ENCODE measurements at regions not wholly inside any gene's neighbourhood (a gene's known extent, or its start where the extent isn't known, plus 50 kb on each side); places are given as distances from the start of the nearest gene placed in this dataset.

DNA sequence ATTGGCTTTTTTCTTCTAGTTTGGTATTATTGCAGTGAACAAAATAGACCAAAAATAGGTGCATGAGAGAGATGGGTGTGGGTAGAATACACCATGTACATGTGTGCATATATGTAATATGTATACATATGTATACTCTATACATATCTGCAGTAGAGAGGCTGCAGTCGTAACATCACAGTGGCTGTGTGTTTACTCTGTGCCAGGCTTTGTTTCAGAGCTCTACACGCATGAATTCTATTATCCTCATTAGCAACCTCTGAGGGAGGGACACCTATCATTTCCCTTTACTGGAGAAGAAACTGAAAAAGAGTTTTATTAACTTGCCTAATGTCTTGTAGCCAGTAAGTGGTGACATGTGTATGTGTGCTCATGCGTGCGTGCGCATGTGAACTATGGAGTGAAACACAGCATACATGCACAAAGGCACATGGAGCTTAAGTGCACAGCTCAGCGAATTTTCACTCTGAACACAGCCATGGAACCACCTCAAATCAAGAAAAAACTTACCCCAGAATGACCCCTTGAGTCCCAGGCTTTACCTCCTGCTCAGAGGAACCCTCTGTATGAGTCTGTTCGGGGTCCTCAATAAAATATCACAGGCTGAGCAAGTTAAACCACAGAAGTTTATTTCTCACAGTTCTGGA lies 452.5 kb downstream of the CDH26 start:
- TF ChIP-seq, protein P1, sequence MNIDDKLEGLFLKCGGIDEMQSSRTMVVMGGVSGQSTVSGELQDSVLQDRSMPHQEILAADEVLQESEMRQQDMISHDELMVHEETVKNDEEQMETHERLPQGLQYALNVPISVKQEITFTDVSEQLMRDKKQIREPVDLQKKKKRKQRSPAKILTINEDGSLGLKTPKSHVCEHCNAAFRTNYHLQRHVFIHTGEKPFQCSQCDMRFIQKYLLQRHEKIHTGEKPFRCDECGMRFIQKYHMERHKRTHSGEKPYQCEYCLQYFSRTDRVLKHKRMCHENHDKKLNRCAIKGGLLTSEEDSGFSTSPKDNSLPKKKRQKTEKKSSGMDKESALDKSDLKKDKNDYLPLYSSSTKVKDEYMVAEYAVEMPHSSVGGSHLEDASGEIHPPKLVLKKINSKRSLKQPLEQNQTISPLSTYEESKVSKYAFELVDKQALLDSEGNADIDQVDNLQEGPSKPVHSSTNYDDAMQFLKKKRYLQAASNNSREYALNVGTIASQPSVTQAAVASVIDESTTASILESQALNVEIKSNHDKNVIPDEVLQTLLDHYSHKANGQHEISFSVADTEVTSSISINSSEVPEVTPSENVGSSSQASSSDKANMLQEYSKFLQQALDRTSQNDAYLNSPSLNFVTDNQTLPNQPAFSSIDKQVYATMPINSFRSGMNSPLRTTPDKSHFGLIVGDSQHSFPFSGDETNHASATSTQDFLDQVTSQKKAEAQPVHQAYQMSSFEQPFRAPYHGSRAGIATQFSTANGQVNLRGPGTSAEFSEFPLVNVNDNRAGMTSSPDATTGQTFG (tag by site-specific recombination; IDR thresholded peaks at IDR 0.05; ENCODE audit: borderline replicate concordance) = no peak
- TF ChIP-seq, protein P2, sequence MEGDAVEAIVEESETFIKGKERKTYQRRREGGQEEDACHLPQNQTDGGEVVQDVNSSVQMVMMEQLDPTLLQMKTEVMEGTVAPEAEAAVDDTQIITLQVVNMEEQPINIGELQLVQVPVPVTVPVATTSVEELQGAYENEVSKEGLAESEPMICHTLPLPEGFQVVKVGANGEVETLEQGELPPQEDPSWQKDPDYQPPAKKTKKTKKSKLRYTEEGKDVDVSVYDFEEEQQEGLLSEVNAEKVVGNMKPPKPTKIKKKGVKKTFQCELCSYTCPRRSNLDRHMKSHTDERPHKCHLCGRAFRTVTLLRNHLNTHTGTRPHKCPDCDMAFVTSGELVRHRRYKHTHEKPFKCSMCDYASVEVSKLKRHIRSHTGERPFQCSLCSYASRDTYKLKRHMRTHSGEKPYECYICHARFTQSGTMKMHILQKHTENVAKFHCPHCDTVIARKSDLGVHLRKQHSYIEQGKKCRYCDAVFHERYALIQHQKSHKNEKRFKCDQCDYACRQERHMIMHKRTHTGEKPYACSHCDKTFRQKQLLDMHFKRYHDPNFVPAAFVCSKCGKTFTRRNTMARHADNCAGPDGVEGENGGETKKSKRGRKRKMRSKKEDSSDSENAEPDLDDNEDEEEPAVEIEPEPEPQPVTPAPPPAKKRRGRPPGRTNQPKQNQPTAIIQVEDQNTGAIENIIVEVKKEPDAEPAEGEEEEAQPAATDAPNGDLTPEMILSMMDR (tag by site-specific recombination; IDR thresholded peaks at IDR 0.05) = no peak
- TF ChIP-seq, protein P3, sequence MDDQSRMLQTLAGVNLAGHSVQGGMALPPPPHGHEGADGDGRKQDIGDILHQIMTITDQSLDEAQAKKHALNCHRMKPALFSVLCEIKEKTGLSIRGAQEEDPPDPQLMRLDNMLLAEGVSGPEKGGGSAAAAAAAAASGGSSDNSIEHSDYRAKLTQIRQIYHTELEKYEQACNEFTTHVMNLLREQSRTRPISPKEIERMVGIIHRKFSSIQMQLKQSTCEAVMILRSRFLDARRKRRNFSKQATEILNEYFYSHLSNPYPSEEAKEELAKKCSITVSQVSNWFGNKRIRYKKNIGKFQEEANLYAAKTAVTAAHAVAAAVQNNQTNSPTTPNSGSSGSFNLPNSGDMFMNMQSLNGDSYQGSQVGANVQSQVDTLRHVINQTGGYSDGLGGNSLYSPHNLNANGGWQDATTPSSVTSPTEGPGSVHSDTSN (CRISPR knock-in tag; IDR thresholded peaks at IDR 0.05) = no peak
- TF ChIP-seq, protein P4, sequence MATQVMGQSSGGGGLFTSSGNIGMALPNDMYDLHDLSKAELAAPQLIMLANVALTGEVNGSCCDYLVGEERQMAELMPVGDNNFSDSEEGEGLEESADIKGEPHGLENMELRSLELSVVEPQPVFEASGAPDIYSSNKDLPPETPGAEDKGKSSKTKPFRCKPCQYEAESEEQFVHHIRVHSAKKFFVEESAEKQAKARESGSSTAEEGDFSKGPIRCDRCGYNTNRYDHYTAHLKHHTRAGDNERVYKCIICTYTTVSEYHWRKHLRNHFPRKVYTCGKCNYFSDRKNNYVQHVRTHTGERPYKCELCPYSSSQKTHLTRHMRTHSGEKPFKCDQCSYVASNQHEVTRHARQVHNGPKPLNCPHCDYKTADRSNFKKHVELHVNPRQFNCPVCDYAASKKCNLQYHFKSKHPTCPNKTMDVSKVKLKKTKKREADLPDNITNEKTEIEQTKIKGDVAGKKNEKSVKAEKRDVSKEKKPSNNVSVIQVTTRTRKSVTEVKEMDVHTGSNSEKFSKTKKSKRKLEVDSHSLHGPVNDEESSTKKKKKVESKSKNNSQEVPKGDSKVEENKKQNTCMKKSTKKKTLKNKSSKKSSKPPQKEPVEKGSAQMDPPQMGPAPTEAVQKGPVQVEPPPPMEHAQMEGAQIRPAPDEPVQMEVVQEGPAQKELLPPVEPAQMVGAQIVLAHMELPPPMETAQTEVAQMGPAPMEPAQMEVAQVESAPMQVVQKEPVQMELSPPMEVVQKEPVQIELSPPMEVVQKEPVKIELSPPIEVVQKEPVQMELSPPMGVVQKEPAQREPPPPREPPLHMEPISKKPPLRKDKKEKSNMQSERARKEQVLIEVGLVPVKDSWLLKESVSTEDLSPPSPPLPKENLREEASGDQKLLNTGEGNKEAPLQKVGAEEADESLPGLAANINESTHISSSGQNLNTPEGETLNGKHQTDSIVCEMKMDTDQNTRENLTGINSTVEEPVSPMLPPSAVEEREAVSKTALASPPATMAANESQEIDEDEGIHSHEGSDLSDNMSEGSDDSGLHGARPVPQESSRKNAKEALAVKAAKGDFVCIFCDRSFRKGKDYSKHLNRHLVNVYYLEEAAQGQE (tag by site-specific recombination; IDR thresholded peaks at IDR 0.05) = no peak
- TF ChIP-seq ZNF175 (tag by site-specific recombination; IDR thresholded peaks at IDR 0.05) (no peak), ZNF239 (tag by site-specific recombination; IDR thresholded peaks at IDR 0.05) (no peak), ZBTB1 (tag by site-specific recombination; IDR thresholded peaks at IDR 0.05) (no peak), YY1 (tag by site-specific recombination; IDR thresholded peaks at IDR 0.05) (no peak), REPIN1 (tag by site-specific recombination; IDR thresholded peaks at IDR 0.05; ENCODE audit: low read depth) (no peak), SP3 (tag by site-specific recombination; IDR thresholded peaks at IDR 0.05) (no peak)
- TF ChIP-seq, protein P5, sequence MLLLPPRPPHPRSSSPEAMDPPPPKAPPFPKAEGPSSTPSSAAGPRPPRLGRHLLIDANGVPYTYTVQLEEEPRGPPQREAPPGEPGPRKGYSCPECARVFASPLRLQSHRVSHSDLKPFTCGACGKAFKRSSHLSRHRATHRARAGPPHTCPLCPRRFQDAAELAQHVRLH (tag by site-specific recombination; IDR thresholded peaks at IDR 0.05) = no peak
- TF ChIP-seq, protein P6, sequence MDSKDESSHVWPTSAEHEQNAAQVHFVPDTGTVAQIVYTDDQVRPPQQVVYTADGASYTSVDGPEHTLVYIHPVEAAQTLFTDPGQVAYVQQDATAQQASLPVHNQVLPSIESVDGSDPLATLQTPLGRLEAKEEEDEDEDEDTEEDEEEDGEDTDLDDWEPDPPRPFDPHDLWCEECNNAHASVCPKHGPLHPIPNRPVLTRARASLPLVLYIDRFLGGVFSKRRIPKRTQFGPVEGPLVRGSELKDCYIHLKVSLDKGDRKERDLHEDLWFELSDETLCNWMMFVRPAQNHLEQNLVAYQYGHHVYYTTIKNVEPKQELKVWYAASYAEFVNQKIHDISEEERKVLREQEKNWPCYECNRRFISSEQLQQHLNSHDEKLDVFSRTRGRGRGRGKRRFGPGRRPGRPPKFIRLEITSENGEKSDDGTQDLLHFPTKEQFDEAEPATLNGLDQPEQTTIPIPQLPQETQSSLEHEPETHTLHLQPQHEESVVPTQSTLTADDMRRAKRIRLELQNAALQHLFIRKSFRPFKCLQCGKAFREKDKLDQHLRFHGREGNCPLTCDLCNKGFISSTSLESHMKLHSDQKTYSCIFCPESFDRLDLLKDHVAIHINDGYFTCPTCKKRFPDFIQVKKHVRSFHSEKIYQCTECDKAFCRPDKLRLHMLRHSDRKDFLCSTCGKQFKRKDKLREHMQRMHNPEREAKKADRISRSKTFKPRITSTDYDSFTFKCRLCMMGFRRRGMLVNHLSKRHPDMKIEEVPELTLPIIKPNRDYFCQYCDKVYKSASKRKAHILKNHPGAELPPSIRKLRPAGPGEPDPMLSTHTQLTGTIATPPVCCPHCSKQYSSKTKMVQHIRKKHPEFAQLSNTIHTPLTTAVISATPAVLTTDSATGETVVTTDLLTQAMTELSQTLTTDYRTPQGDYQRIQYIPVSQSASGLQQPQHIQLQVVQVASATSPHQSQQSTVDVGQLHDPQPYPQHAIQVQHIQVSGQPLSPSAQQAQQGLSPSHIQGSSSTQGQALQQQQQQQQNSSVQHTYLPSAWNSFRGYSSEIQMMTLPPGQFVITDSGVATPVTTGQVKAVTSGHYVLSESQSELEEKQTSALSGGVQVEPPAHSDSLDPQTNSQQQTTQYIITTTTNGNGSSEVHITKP (tag by site-specific recombination; IDR thresholded peaks at IDR 0.05) = no peak
- TF ChIP-seq, protein P7, sequence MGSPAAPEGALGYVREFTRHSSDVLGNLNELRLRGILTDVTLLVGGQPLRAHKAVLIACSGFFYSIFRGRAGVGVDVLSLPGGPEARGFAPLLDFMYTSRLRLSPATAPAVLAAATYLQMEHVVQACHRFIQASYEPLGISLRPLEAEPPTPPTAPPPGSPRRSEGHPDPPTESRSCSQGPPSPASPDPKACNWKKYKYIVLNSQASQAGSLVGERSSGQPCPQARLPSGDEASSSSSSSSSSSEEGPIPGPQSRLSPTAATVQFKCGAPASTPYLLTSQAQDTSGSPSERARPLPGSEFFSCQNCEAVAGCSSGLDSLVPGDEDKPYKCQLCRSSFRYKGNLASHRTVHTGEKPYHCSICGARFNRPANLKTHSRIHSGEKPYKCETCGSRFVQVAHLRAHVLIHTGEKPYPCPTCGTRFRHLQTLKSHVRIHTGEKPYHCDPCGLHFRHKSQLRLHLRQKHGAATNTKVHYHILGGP (tag by site-specific recombination; IDR thresholded peaks at IDR 0.05) = no peak
- TF ChIP-seq, protein P8, sequence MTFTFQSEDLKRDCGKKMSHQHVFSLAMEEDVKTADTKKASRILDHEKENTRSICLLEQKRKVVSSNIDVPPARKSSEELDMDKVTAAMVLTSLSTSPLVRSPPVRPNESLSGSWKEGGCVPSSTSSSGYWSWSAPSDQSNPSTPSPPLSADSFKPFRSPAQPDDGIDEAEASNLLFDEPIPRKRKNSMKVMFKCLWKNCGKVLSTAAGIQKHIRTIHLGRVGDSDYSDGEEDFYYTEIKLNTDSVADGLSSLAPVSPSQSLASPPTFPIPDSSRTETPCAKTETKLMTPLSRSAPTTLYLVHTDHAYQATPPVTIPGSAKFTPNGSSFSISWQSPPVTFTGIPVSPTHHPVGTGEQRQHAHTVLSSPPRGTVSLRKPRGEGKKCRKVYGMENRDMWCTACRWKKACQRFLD (tag by site-specific recombination; IDR thresholded peaks at IDR 0.05) = no peak

All from HEK293 (cell line).